HG03103 (cell line): ENCODE measurements at regions not wholly inside any gene's neighbourhood (a gene's known extent, or its start where the extent isn't known, plus 50 kb on each side); places are given as distances from the start of the nearest gene placed in this dataset.
"Not testable (repeated sequence)": the region's sequence is repeated elsewhere in the genome, so short reads cannot be mapped to it uniquely, and the experiment has no call there.

Experiments used
- ATAC-seq: cut with Tn5 transposase; IDR thresholded peaks from one replicate; pipeline ENCODE4 v1.9.1; 2021; ENCODE audit warnings: low read depth; ENCODE audit not compliant: unreplicated experiment

GRCh38 chr3:67986706-67987105 is 332.3 kb upstream of the SUCLG2 start:
- no peak for ATAC-seq

- ATAC-seq, result no peak
Observed at GRCh38 chr3:67983166-67983565, 328.8 kb upstream of the SUCLG2 start.

- ATAC-seq, result no peak
Observed at GRCh38 chr3:67981077-67981476, 326.7 kb upstream of the SUCLG2 start.

GRCh38 chr3:67979342-67979741 is 324.9 kb upstream of the SUCLG2 start:
- ATAC-seq, result no peak

- no peak for ATAC-seq
Observed at GRCh38 chr3:67977762-67978161, 323.4 kb upstream of the SUCLG2 start.

GRCh38 chr3:67976663-67977062 is 322.3 kb upstream of the SUCLG2 start:
- ATAC-seq, result no peak

GRCh38 chr3:67964596-67964995 is 310.2 kb upstream of the SUCLG2 start:
- ATAC-seq, result no peak

GRCh38 chr3:67957268-67957667 is 302.9 kb upstream of the SUCLG2 start:
- ATAC-seq, result no peak

GRCh38 chr3:67947808-67948508 is 293.5 kb upstream of the SUCLG2 start:
- no peak for ATAC-seq

- no peak for ATAC-seq
Observed at GRCh38 chr3:67946436-67946835, 292.0 kb upstream of the SUCLG2 start.

GRCh38 chr3:67943546-67943945 is 289.1 kb upstream of the SUCLG2 start:
- ATAC-seq, result no peak

- no peak for ATAC-seq
Observed at GRCh38 chr3:67941433-67942030, 287.1 kb upstream of the SUCLG2 start.

- ATAC-seq, result no peak
Observed at GRCh38 chr3:67940210-67940952, 286.0 kb upstream of the SUCLG2 start.

GRCh38 chr3:67937498-67938118 is 283.2 kb upstream of the SUCLG2 start:
- ATAC-seq, result no peak

GRCh38 chr3:67930394-67930793 is 276.0 kb upstream of the SUCLG2 start:
- ATAC-seq, result not testable (repeated sequence)

- ATAC-seq, result no peak
Observed at GRCh38 chr3:67923796-67924195, 269.4 kb upstream of the SUCLG2 start.

GRCh38 chr3:67920969-67921368 is 266.6 kb upstream of the SUCLG2 start:
- no peak for ATAC-seq

GRCh38 chr3:67920311-67920710 is 265.9 kb upstream of the SUCLG2 start:
- ATAC-seq, result no peak

- ATAC-seq, result no peak
Observed at GRCh38 chr3:67916353-67916752, 261.9 kb upstream of the SUCLG2 start.

GRCh38 chr3:67907735-67908134 is 253.3 kb upstream of the SUCLG2 start:
- ATAC-seq, result no peak

- no peak for ATAC-seq
Observed at GRCh38 chr3:67906261-67906660, 251.8 kb upstream of the SUCLG2 start.
